ENCODE measurements at regions not wholly inside any gene's neighbourhood (a gene's known extent, or its start where the extent isn't known, plus 50 kb on each side); places are given as distances from the start of the nearest gene placed in this dataset.
"Not testable (repeated sequence)": the region's sequence is repeated elsewhere in the genome, so short reads cannot be mapped to it uniquely, and the experiment has no call there.

- Histone ChIP-seq H3K4me3 (ENCODE audit: low read depth in 1 of 2, low read length in 1 of 2) (no peak overlapping the region), H3K27ac (no peak overlapping the region), H3K4me1 (ENCODE audit: control insufficient read depth in 1 of 2, insufficient read depth in 1 of 2, low read depth in 1 of 2, low read length in 1 of 2) (peaks cover 0 to 7% of the 10 kb centered on the region in 2 experiments), H3K27me3 (no peaks in the 10 kb centered on the region), H3K9me3 (no peaks in the 10 kb centered on the region), H3K36me3 (no peaks in the 10 kb centered on the region)
- TF ChIP-seq CTCF (IDR thresholded peaks at IDR 0.05): no peak
These were observed 177.1 kb downstream of the RNF144A start for GRCh38 chr2:7094231-7094741.

- H3K27me3 ChIP-seq: no peaks in the 10 kb centered on the region
- TF ChIP-seq CTCF (IDR thresholded peaks at IDR 0.05): no peak
- H3K27ac ChIP-seq: no peak overlapping the region
- H3K9me3 ChIP-seq: no peaks in the 10 kb centered on the region
- H3K4me1 ChIP-seq (ENCODE audit: control insufficient read depth in 1 of 2, insufficient read depth in 1 of 2, low read depth in 1 of 2, low read length in 1 of 2): peaks cover 0 to 7% of the 10 kb centered on the region in 2 experiments
- no peaks in the 10 kb centered on the region for H3K36me3 ChIP-seq
- H3K4me3 ChIP-seq (ENCODE audit: low read depth in 1 of 2, low read length in 1 of 2): no peak overlapping the region
These were observed 179.6 kb downstream of the RNF144A start for GRCh38 chr2:7096726-7097352.

GRCh38 chr2:7097353-7097895 is 180.2 kb downstream of the RNF144A start:
- H3K27ac ChIP-seq: no peak overlapping the region
- H3K4me1 ChIP-seq (ENCODE audit: control insufficient read depth in 1 of 2, insufficient read depth in 1 of 2, low read depth in 1 of 2, low read length in 1 of 2): peaks cover 0 to 7% of the 10 kb centered on the region in 2 experiments
- no peaks in the 10 kb centered on the region for H3K27me3 ChIP-seq
- H3K9me3 ChIP-seq: no peaks in the 10 kb centered on the region
- H3K4me3 ChIP-seq (ENCODE audit: low read depth in 1 of 2, low read length in 1 of 2): no peak overlapping the region
- no peaks in the 10 kb centered on the region for H3K36me3 ChIP-seq
- TF ChIP-seq CTCF (IDR thresholded peaks at IDR 0.05): peak; percentile 98

- H3K27me3 ChIP-seq: no peaks in the 10 kb centered on the region
- H3K36me3 ChIP-seq: no peaks in the 10 kb centered on the region
- TF ChIP-seq CTCF (IDR thresholded peaks at IDR 0.05): no peak
- H3K27ac ChIP-seq: no peak overlapping the region
- peaks cover 0 to 7% of the 10 kb centered on the region in 2 experiments for H3K4me1 ChIP-seq (ENCODE audit: control insufficient read depth in 1 of 2, insufficient read depth in 1 of 2, low read depth in 1 of 2, low read length in 1 of 2)
- no peaks in the 10 kb centered on the region for H3K9me3 ChIP-seq
- no peak overlapping the region for H3K4me3 ChIP-seq (ENCODE audit: low read depth in 1 of 2, low read length in 1 of 2)
These were observed 181.6 kb downstream of the RNF144A start for GRCh38 chr2:7098816-7099215.

GRCh38 chr2:7099687-7100086 is 182.5 kb downstream of the RNF144A start:
- not testable (repeated sequence) for H3K9me3 ChIP-seq; H3K4me3 ChIP-seq (ENCODE audit: low read depth in 1 of 2, low read length in 1 of 2); H3K4me1 ChIP-seq (ENCODE audit: control insufficient read depth in 1 of 2, insufficient read depth in 1 of 2, low read depth in 1 of 2, low read length in 1 of 2); H3K36me3 ChIP-seq; H3K27me3 ChIP-seq; H3K27ac ChIP-seq

GRCh38 chr2:7102826-7103225 is 185.6 kb downstream of the RNF144A start:
- no peak overlapping the region for H3K4me3 ChIP-seq (ENCODE audit: low read depth in 1 of 2, low read length in 1 of 2)
- no peak for TF ChIP-seq CTCF (IDR thresholded peaks at IDR 0.05)
- H3K9me3 ChIP-seq: no peaks in the 10 kb centered on the region
- H3K27me3 ChIP-seq: no peaks in the 10 kb centered on the region
- no peak overlapping the region for H3K27ac ChIP-seq
- H3K36me3 ChIP-seq: no peaks in the 10 kb centered on the region
- no peaks in the 10 kb centered on the region for H3K4me1 ChIP-seq (ENCODE audit: control insufficient read depth in 1 of 2, insufficient read depth in 1 of 2, low read depth in 1 of 2, low read length in 1 of 2)
